ENCODE measurements at regions not wholly inside any gene's neighbourhood (a gene's known extent, or its start where the extent isn't known, plus 50 kb on each side); places are given as distances from the start of the nearest gene placed in this dataset.

- H3K79me2 ChIP-seq, result no peaks in the 10 kb centered on the region
- H3K36me3 ChIP-seq (ENCODE audit: control insufficient read depth, insufficient read depth, low read length), result no peaks in the 10 kb centered on the region
- H3K27ac ChIP-seq, result no peak overlapping the region
- H3K9ac ChIP-seq, result no peak overlapping the region
- no peaks in the 10 kb centered on the region for H3K9me3 ChIP-seq (ENCODE audit: control insufficient read depth, low read length)
- H3K4me2 ChIP-seq (ENCODE audit: low read length), result no peak overlapping the region
- no peaks in the 10 kb centered on the region for H3K27me3 ChIP-seq (ENCODE audit: control insufficient read depth, insufficient read depth, low read length)
- H3K4me1 ChIP-seq, result no peaks in the 10 kb centered on the region
- no peak for TF ChIP-seq CTCF (IDR thresholded peaks at IDR 0.05)
- no peak overlapping the region for H2AFZ ChIP-seq
- H3K4me3 ChIP-seq (ENCODE audit: low read depth, low read length), result no peak overlapping the region
Measured at GRCh38 chr2:153218851-153219250, 259.7 kb downstream of the RPRM start.

DNA sequence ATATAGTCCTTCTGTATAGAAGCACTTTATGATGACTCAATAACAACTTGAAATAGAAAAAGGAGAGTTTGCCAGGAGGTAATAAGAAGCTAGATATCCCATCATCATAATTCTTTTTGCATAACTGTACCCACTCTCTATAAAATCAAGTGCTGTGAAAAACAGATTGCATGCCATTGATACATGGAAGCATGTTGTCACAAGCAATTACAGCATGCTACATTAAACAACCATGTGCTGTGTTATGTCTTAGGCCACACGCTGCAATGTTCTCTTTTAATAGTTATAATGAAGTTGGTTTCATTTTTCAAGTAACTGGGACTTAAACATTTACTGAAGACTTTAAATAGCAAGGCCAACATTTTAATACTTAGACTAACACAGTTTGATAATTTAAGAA is 264.2 kb downstream of the RPRM start:
- H3K79me2 ChIP-seq, result no peaks in the 10 kb centered on the region
- no peak overlapping the region for H3K4me3 ChIP-seq (ENCODE audit: low read depth, low read length)
- H3K27ac ChIP-seq, result no peak overlapping the region
- no peaks in the 10 kb centered on the region for H3K36me3 ChIP-seq (ENCODE audit: control insufficient read depth, insufficient read depth, low read length)
- H3K27me3 ChIP-seq (ENCODE audit: control insufficient read depth, insufficient read depth, low read length), result no peaks in the 10 kb centered on the region
- H3K4me1 ChIP-seq, result no peaks in the 10 kb centered on the region
- H3K9me3 ChIP-seq (ENCODE audit: control insufficient read depth, low read length), result no peaks in the 10 kb centered on the region
- no peak overlapping the region for H3K4me2 ChIP-seq (ENCODE audit: low read length)
- no peak for TF ChIP-seq CTCF (IDR thresholded peaks at IDR 0.05)
- H2AFZ ChIP-seq, result no peak overlapping the region
- no peak overlapping the region for H3K9ac ChIP-seq

- H3K4me2 ChIP-seq (ENCODE audit: low read length), result no peak overlapping the region
- no peak overlapping the region for H3K9ac ChIP-seq
- no peaks in the 10 kb centered on the region for H3K9me3 ChIP-seq (ENCODE audit: control insufficient read depth, low read length)
- no peaks in the 10 kb centered on the region for H3K79me2 ChIP-seq
- H3K4me1 ChIP-seq, result no peaks in the 10 kb centered on the region
- no peak overlapping the region for H3K4me3 ChIP-seq (ENCODE audit: low read depth, low read length)
- H3K36me3 ChIP-seq (ENCODE audit: control insufficient read depth, insufficient read depth, low read length), result no peaks in the 10 kb centered on the region
- H2AFZ ChIP-seq, result no peak overlapping the region
- no peaks in the 10 kb centered on the region for H3K27me3 ChIP-seq (ENCODE audit: control insufficient read depth, insufficient read depth, low read length)
- no peak for TF ChIP-seq CTCF (IDR thresholded peaks at IDR 0.05)
- no peak overlapping the region for H3K27ac ChIP-seq
Measured at GRCh38 chr2:153213022-153213421, 265.5 kb downstream of the RPRM start.

- Histone ChIP-seq H3K79me2 (no peaks in the 10 kb centered on the region), H3K27me3 (ENCODE audit: control insufficient read depth, insufficient read depth, low read length) (no peaks in the 10 kb centered on the region), H3K4me3 (ENCODE audit: low read depth, low read length) (no peak overlapping the region), H3K36me3 (ENCODE audit: control insufficient read depth, insufficient read depth, low read length) (no peaks in the 10 kb centered on the region), H3K4me2 (ENCODE audit: low read length) (no peak overlapping the region), H3K9me3 (ENCODE audit: control insufficient read depth, low read length) (no peaks in the 10 kb centered on the region), H3K27ac (no peak overlapping the region), H3K4me1 (no peaks in the 10 kb centered on the region), H3K9ac (no peak overlapping the region), H2AFZ (no peak overlapping the region)
- TF ChIP-seq CTCF (IDR thresholded peaks at IDR 0.05), result no peak
Measured at GRCh38 chr2:153197402-153198386, 280.9 kb downstream of the RPRM start.

Measured in parathyroid adenoma (tissue), 2 donors.